ENCODE measurements at regions not wholly inside any gene's neighbourhood (a gene's known extent, or its start where the extent isn't known, plus 50 kb on each side); places are given as distances from the start of the nearest gene placed in this dataset.

DNA sequence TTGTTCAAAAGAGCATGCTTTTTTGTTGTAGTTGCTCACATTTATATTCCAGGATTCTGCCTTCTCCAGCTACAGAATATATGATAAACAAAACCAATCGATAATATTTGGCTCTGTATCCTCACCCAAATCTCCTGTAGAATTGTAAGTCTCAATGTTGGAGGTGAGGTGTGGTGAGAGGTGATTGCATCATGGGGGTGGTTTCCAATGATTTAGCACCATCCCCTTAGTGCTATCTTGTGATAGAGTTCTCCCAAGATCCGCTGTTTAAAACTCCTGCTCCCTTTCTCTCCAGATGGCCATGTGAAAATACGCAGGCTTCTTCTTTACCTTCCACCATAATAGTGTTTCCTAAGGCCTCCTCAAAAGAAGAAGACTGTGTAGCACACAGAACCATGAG, 98.7 kb upstream of the SCN7A start:
- H3K27ac ChIP-seq: no peak overlapping the region
- TF ChIP-seq, protein P1, sequence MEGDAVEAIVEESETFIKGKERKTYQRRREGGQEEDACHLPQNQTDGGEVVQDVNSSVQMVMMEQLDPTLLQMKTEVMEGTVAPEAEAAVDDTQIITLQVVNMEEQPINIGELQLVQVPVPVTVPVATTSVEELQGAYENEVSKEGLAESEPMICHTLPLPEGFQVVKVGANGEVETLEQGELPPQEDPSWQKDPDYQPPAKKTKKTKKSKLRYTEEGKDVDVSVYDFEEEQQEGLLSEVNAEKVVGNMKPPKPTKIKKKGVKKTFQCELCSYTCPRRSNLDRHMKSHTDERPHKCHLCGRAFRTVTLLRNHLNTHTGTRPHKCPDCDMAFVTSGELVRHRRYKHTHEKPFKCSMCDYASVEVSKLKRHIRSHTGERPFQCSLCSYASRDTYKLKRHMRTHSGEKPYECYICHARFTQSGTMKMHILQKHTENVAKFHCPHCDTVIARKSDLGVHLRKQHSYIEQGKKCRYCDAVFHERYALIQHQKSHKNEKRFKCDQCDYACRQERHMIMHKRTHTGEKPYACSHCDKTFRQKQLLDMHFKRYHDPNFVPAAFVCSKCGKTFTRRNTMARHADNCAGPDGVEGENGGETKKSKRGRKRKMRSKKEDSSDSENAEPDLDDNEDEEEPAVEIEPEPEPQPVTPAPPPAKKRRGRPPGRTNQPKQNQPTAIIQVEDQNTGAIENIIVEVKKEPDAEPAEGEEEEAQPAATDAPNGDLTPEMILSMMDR (conservative IDR thresholded peaks at IDR 0.05): no peak

DNA sequence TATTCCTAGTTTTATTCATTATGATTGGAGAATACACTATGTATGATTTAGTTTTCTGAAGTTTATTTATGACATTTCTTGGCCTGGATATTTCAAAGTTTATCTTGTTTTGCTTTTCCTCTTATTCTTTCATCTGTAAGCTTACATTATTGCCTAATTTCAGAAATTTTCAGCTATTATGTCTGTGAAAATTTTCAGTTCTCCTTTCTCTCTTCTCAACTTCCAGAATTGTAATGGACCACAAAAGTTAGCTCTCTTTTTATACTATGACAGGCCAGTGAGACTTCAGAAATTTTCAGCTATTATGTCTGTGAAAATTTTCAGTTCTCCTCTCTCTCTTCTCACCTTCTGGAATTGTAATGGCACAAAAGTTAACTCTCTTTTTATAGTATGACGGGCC, 97.2 kb upstream of the SCN7A start:
- no peak overlapping the region for H3K27ac ChIP-seq
- TF ChIP-seq, protein P1 (conservative IDR thresholded peaks at IDR 0.05): no peak

GRCh38 chr2:166573391-166573790, 79.3 kb upstream of the SCN7A start:
- TF ChIP-seq, protein P1 (conservative IDR thresholded peaks at IDR 0.05): no peak
- H3K27ac ChIP-seq: no peak overlapping the region

DNA sequence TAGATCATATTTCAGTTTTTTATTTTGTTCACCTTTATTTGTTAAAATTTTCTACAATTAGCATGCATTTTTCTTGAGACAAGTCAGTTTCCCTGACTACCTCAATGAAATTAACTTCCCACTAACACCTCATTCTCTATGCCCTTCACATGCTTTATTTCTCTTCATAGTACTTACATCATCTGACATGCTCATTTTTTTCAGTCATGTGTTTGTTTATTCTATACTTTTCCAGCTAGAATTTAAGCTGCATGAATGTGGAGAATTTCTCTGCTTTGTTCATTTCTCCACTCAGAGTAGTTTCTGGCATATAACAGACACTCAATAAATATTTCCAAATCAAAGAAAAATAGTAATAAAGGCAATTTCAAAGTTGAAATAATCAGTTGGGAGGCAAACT, 78.9 kb upstream of the SCN7A start:
- no peak overlapping the region for H3K27ac ChIP-seq
- TF ChIP-seq, protein P1 (conservative IDR thresholded peaks at IDR 0.05): no peak

GRCh38 chr2:166568409-166568808, 74.4 kb upstream of the SCN7A start:
- TF ChIP-seq, protein P1 (conservative IDR thresholded peaks at IDR 0.05): no peak
- H3K27ac ChIP-seq: peak overlapping the region; percentile 48

DNA sequence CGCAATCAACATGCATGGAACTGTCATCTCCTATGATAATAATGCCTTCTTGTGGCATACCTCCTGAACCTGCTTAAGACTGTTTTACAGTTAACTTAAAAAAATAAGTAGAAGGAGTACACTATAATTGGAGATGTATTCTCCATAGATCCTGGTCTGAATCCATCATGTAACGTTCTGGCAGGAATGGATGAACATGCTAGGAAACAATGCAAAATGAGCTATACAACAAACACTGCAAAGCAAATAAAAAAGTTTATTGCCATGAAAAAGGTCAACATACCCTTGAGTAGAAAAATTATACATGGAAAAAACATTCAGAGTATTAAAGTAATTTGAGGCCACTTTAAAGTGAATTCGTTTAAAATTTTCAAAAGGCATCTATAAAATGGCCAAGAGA, 71.5 kb upstream of the SCN7A start:
- no peak overlapping the region for H3K27ac ChIP-seq

GRCh38 chr2:166563894-166564293, 69.8 kb upstream of the SCN7A start:
- TF ChIP-seq, protein P1 (conservative IDR thresholded peaks at IDR 0.05): no peak
- no peak overlapping the region for H3K27ac ChIP-seq

More for the DNA sequence above, 71.5 kb upstream of the SCN7A start:
- TF ChIP-seq, protein P1 (conservative IDR thresholded peaks at IDR 0.05): no peak

DNA sequence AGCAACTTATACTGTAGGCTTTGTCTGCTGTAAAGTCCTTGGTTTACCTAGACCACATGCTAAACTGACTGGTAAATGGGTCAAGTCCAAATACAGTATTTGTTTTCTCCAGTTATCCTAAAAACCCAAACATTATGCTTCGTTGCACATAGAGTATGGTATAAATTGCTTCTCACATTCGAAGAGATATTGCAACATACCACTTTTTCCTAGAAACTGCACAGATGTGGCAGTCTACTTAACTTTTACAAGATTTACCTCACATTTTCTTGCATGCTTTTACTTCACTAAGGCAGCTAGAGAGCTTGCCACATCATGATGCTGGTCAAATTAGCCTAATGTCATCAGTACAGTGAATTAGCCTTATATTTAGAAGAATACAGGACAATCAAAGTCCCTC, 66.0 kb upstream of the SCN7A start:
- H3K27ac ChIP-seq: no peak overlapping the region
- TF ChIP-seq, protein P1 (conservative IDR thresholded peaks at IDR 0.05): no peak
